ENCODE measurements at regions not wholly inside any gene's neighbourhood (a gene's known extent, or its start where the extent isn't known, plus 50 kb on each side); places are given as distances from the start of the nearest gene placed in this dataset.

GRCh38 chr3:117887901-117888300, 1146.7 kb downstream of the IGSF11 start:
- Histone ChIP-seq H3K9me3 (ENCODE audit: insufficient read depth in 2 of 2, low read depth in 1 of 2, low read length in 1 of 2) (no peaks in the 10 kb centered on the region), H3K79me1 (ENCODE audit: low read depth, low read length) (no peaks in the 10 kb centered on the region), H4K91ac (replicated peaks; ENCODE audit: insufficient read length, low read length) (no peak overlapping the region), H3K27me3 (replicated peaks in 1 of 4; ENCODE audit: control insufficient read depth in 3 of 4, extremely low read depth in 1 of 4, insufficient read depth in 3 of 4, low read length in 3 of 4) (no peaks in the 10 kb centered on the region), H2BK20ac (ENCODE audit: low read length) (no peak overlapping the region), H3K36me3 (ENCODE audit: control insufficient read depth in 2 of 4, insufficient read depth in 4 of 4, low read length in 3 of 4) (no peaks in the 10 kb centered on the region), H2BK12ac (ENCODE audit: low read depth, low read length) (no peak overlapping the region), H3K4me2 (ENCODE audit: insufficient read depth in 1 of 2, low read depth in 2 of 2, low read length in 2 of 2) (no peak overlapping the region), H3K4me1 (replicated peaks in 1 of 4; ENCODE audit: control insufficient read depth in 3 of 4, insufficient read depth in 4 of 4, low read length in 3 of 4) (no peaks in the 10 kb centered on the region), H3K27ac (ENCODE audit: low read depth, low read length) (no peak overlapping the region), H2BK5ac (ENCODE audit: low read depth, low read length) (no peak overlapping the region), H3K23ac (ENCODE audit: insufficient read length) (no peak overlapping the region), H3K4ac (replicated peaks; ENCODE audit: insufficient read length, low read depth, low read length) (no peak overlapping the region), H4K8ac (ENCODE audit: extremely low read depth, insufficient read depth, low read length) (no peak overlapping the region), H3K23me2 (ENCODE audit: low read depth, low read length) (no peaks in the 10 kb centered on the region), H3K18ac (ENCODE audit: extremely low read depth, low read length) (no peak overlapping the region), H3K79me2 (ENCODE audit: control insufficient read depth in 1 of 2, insufficient read depth in 2 of 2, low read length in 2 of 2) (no peaks in the 10 kb centered on the region), H3K4me3 (ENCODE audit: extremely low read depth in 1 of 4, insufficient read depth in 2 of 4, low read depth in 3 of 4, low read length in 4 of 4) (no peak overlapping the region), H4K20me1 (replicated peaks in 1 of 2; ENCODE audit: control insufficient read depth in 1 of 2, insufficient read depth in 2 of 2, low read length in 2 of 2) (no peaks in the 10 kb centered on the region), H3K9ac (replicated peaks in 1 of 4; ENCODE audit: extremely low read depth in 1 of 4, low read depth in 3 of 4, low read length in 3 of 4) (no peak overlapping the region), H3K56ac (replicated peaks; ENCODE audit: insufficient read length, low read depth, low read length) (no peak overlapping the region), H2AFZ (ENCODE audit: low read length) (no peak overlapping the region), H2BK15ac (ENCODE audit: low read length) (no peak overlapping the region), H3K14ac (ENCODE audit: insufficient read length) (no peak overlapping the region), H2BK120ac (replicated peaks; ENCODE audit: low read depth, low read length) (no peak overlapping the region), H4K5ac (ENCODE audit: insufficient read length, low read depth, low read length) (no peak overlapping the region), H2AK5ac (ENCODE audit: low read depth, low read length) (no peak overlapping the region)
- CTCF ChIA-PET (ENCODE audit: partially characterized antibody) = interaction anchor here (0.9 kb wide), 1 partner anchor 11 kb away, joined by 5 read pairs; no protein-coding TSS in a partner anchor
- POLR2A ChIA-PET (ENCODE audit: partially characterized antibody) = no interaction called here
- 85% methylated on average over 4 of the region's 4 CpGs; no CpG with 5 or more reads in 1 of the 2 experiments for WGBS, 2 experiments (ENCODE audit: extremely low coverage in 1 of 2, insufficient coverage in 1 of 2, insufficient read length in 1 of 2, insufficient replicate concordance in 2 of 2, low coverage in 1 of 2, low lambda C conversion rate in 2 of 2, missing lambda C conversion rate in 1 of 2)
- TF ChIP-seq POLR2A (IDR thresholded peaks at IDR 0.05; ENCODE audit: control extremely low read depth in 1 of 2, low read depth in 2 of 2, low read length in 2 of 2) (no peak), CHD1 (IDR thresholded peaks at IDR 0.05; ENCODE audit: low read depth, low read length) (no peak), USF2 (IDR thresholded peaks at IDR 0.05; ENCODE audit: low read length) (no peak), SRF (IDR thresholded peaks at IDR 0.05; ENCODE audit: low read depth, low read length) (no peak), TCF12 (IDR thresholded peaks at IDR 0.05; ENCODE audit: low read depth, low read length) (no peak), RNF2 (IDR thresholded peaks at IDR 0.05; ENCODE audit: borderline replicate concordance, low read depth, low read length, missing control alignments, poor library complexity, severe bottlenecking) (no peak), BACH1 (IDR thresholded peaks at IDR 0.05; ENCODE audit: low read length) (no peak), RBBP5 (IDR thresholded peaks at IDR 0.05; ENCODE audit: borderline replicate concordance, low read depth, low read length) (no peak), SIRT6 (IDR thresholded peaks at IDR 0.05; ENCODE audit: low read length) (no peak), EP300 (IDR thresholded peaks at IDR 0.05; ENCODE audit: borderline replicate concordance in 1 of 2, low read depth in 2 of 2, low read length in 2 of 2) (no peak), SP4 (IDR thresholded peaks at IDR 0.05; ENCODE audit: low read length) (no peak)
- DNase-seq (ENCODE audit: low read depth in 1 of 2, low spot score in 2 of 2) (no peak), FAIRE-seq (no peak)
